ENCODE measurements at regions not wholly inside any gene's neighbourhood (a gene's known extent, or its start where the extent isn't known, plus 50 kb on each side); places are given as distances from the start of the nearest gene placed in this dataset.

DNA sequence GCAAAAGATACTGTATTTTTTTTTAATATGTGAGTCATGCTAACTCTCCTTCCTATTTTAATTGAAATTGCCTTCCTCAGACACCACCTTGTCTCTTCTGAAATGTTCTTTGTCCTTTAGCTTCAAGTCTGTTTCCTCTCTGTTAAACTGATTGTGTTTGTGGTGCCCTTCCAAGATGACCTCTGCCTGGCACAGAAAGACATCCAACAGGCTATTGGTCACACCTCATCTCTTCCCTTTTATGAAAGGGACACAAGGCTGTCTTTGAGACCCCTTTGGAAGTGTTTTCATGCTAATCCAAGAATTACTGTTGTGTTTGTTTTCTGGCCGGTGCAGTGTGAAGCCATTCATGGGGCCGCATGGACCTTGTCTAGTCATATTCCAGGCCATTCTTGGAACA lies 94.0 kb upstream of the PIK3C3 start:
- no peak overlapping the region for H3K4me3 Mint-ChIP-seq
- no peak for DNase-seq
- no peak for ATAC-seq (replicated peaks)
- no peak overlapping the region for H3K27ac Mint-ChIP-seq
- H3K9me3 Mint-ChIP-seq, result no peaks in the 10 kb centered on the region
- H3K36me3 Mint-ChIP-seq, result no peaks in the 10 kb centered on the region
- no peaks in the 10 kb centered on the region for H3K4me1 Mint-ChIP-seq
- peaks cover 0 to 5% of the 10 kb centered on the region in 2 donors for H3K27me3 Mint-ChIP-seq

DNA sequence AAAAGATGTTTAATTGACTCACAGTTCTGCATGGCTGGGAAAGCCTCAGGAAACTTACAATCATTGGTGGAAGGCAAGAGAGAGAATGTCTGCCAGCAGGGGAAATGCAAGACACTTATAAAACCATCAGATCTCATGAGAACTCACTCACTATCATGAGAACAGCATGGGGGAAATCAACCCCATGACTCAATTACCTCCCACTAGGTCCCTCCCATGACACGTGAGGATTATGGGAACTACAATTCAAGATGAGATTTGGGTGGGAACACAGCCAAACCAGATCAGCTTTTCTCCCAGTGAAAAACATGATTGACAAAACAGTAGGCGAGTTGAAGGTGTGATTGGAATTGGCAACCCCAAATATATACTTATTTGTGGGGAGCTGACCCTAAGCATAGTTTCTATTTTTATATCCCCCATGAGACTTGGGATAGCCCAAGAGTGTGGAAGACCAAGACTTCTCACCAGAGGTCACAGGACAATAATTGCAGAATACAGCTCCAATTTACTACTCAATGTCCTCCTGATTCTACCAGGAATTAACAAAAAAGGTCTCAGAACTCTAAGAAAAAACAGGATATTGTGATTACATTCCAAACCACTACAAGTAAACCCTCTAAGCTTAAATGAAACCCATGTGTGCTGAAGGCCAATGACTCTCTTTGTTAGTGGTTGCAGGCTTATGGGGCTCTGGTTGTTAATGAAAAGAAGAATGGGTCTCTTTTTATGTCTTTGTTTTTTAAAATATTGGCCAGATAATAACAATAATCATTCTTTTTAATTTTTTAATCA lies 96.1 kb upstream of the PIK3C3 start:
- DNase-seq (no peak), ATAC-seq (replicated peaks) (no peak)
- Mint-ChIP-seq H3K27ac (no peak overlapping the region), H3K9me3 (no peaks in the 10 kb centered on the region), H3K4me1 (no peaks in the 10 kb centered on the region), H3K36me3 (no peaks in the 10 kb centered on the region), H3K27me3 (peaks cover 5% of the 10 kb centered on the region in 2 donors), H3K4me3 (no peak overlapping the region)

DNA sequence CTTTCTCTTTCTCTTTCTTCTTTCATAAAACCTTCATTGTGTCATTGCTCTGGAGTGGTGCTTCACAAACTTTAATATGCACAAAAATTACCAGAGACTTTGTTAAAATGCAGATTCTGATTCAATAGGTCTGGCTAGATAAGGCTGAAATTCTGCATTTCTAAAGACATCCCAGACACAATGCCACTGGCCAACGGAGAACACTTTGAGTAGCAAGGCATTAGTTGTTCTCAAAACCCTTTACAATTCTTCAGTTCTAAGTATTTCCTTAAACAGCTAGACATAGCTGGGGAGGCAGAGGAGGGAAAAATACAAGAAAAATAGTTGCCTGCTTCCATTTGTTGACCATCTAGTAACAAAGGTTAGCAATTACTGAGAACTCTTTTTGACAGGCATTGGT lies 101.8 kb upstream of the PIK3C3 start:
- H3K9me3 Mint-ChIP-seq, result peaks cover 0 to 1% of the 10 kb centered on the region in 2 donors
- no peaks in the 10 kb centered on the region for H3K4me1 Mint-ChIP-seq

DNA sequence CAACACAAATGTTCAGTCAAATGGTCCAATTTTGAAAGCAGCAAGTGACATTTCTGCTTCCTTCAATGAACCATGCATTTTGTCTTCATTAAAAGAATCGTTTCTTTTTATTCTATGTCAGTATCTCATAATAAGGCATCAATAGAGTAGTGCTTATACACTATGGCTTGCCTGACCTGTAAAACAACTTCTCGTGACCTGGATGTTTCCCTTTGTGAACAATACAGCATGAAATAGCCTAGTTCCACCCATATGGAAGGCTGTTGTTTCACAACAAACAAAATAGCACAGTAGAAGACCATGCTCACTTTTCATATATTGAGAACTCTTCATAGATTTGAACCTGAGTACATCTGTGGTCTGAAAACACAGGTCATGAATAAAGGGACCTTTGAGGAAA lies 104.3 kb upstream of the PIK3C3 start:
- DNase-seq (no peak), ATAC-seq (replicated peaks) (no peak)
- peaks cover 0 to 14% of the 10 kb centered on the region in 2 donors for H3K27me3 Mint-ChIP-seq
- H3K4me3 Mint-ChIP-seq, result no peak overlapping the region
- H3K4me1 Mint-ChIP-seq, result no peaks in the 10 kb centered on the region
- no peak overlapping the region for H3K27ac Mint-ChIP-seq
- peaks cover 0 to 1% of the 10 kb centered on the region in 2 donors for H3K9me3 Mint-ChIP-seq
- no peaks in the 10 kb centered on the region for H3K36me3 Mint-ChIP-seq

More for the DNA sequence above, 101.8 kb upstream of the PIK3C3 start:
- Mint-ChIP-seq H3K27ac (no peak overlapping the region), H3K27me3 (peaks cover 0 to 9% of the 10 kb centered on the region in 2 donors), H3K36me3 (no peaks in the 10 kb centered on the region), H3K4me3 (no peak overlapping the region)
- ATAC-seq (replicated peaks) (no peak), DNase-seq (no peak)

DNA sequence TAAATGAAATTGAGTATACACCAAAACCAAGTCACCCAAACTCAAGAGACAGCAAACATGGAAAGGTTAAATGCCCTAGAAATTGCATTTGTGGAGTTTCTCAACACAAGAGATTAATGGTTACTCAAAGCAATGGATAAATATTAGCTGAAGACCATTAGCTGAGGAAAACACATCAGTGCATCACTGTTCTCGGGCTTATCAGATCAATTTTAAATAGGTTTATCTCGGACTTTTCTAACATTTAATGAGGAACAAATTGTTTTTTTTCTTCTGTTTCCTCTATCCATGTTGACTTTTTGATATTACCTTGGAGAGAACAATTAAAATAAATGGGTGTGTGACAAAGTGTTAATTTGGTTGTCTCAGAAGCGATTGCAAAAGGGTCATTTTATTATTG lies 105.4 kb upstream of the PIK3C3 start:
- H3K4me1 Mint-ChIP-seq, result no peaks in the 10 kb centered on the region
- no peak for DNase-seq

DNA sequence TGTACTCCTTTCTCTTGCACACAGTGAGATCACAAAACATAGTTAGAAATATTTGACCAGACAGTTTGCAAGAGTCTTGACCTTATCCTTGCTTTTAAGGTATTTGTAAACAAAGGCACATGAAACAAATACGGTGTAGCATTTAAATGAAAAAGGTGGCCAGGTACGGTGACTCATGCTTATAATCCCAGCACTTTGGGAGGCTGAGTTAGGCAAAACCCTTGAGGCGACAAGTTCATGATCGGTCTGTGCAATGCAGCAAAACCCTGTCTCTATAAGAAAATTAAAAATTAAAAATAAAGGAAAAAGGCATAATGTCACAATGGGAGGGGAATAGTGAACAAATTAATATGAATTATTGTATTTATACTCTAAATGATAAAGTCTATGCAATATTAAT lies 109.5 kb upstream of the PIK3C3 start:
- Mint-ChIP-seq H3K4me1 (no peaks in the 10 kb centered on the region), H3K27me3 (peaks cover 0 to 5% of the 10 kb centered on the region in 2 donors), H3K4me3 (no peak overlapping the region), H3K36me3 (no peaks in the 10 kb centered on the region), H3K9me3 (no peaks in the 10 kb centered on the region), H3K27ac (no peak overlapping the region)
- DNase-seq, result no peak
- no peak for ATAC-seq (replicated peaks)

More for the DNA sequence above, 105.4 kb upstream of the PIK3C3 start:
- H3K4me3 Mint-ChIP-seq, result no peak overlapping the region
- H3K36me3 Mint-ChIP-seq, result no peaks in the 10 kb centered on the region
- H3K9me3 Mint-ChIP-seq, result peaks cover 0 to 1% of the 10 kb centered on the region in 2 donors
- no peak for ATAC-seq (replicated peaks)
- peaks cover 0 to 9% of the 10 kb centered on the region in 2 donors for H3K27me3 Mint-ChIP-seq
- H3K27ac Mint-ChIP-seq, result no peak overlapping the region

DNA sequence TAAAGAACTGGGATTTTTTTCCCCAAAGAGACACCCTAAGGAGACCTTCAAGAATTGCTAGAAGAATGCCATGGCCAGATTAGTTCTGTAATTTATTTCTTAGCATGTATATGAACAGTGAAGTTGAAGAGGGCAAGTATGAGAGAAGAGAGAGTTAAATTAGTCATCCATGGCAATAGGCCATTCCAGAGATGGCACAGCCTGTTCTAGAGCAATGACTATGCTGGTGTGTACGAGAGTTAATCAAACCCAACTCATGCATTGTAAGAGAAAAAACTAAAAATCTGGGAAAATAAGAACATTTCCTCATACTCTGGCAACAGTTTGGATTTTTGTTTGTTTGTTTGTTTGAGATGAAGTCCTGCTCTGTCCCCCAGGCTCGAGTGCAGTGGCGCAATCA lies 112.1 kb upstream of the PIK3C3 start:
- Mint-ChIP-seq H3K4me1 (no peaks in the 10 kb centered on the region), H3K27ac (no peak overlapping the region), H3K9me3 (no peaks in the 10 kb centered on the region), H3K36me3 (no peaks in the 10 kb centered on the region), H3K27me3 (peaks cover 0 to 5% of the 10 kb centered on the region in 2 donors), H3K4me3 (no peak overlapping the region)
- no peak for ATAC-seq (replicated peaks)
- DNase-seq, result no peak

DNA sequence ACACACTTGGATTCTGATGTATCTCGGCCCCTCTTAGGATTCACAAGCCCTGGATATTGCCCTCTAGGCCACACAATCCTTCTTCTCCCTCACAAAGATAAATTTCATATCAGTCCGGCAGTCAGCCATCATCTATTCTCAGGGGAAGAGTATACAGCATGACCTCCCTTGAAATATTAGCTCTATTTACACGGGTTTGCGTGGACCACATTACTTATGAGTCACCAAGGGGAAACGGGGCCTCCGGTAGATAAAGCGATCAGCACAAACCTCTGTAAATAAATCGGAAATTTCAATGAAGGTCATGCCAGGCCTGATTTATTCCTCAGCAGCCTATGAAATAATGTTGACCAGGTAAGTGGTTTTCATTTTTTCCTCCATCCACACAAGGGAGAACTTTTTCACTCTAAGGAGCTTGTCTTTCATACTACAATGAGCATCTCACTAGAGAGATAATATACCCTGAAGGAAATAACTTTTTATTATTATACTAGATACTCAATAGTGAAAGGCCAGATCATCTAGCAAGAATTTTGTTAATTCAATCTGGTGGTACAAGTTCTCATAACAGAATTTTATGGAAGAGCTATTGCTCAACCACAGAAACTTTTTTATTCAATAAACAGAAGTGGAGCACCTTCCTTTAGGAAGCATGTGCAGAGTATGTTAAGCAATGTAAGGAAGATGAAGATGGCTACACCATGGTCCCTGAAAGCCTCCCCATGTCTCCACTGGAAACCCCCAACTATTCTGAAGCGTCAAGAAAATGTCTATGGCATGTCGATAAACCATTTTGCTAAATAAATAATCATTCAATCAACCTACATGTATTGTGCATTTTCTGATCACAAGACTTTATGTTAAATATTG lies 125.2 kb upstream of the PIK3C3 start:
- H3K36me3 Mint-ChIP-seq, result no peaks in the 10 kb centered on the region
- no peak for DNase-seq
- no peak overlapping the region for H3K27ac Mint-ChIP-seq

DNA sequence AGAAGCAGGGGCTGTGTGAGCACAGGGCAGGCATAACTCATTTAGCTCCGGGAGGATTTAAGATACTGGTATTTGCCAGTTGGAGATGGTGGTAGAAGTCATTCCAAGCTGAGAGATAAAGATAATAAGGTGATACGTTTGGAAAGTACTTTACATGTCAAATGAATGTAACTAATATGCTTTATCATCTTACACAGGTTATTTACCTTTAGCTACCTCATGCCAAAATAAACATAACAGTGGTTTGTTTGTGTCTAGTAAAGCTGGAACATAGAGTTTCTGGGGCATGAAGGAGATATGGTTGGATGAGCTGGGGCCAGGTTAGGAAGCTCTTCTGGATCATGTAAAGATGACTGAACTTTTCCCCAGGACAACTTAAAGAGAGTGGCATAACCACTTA lies 126.9 kb upstream of the PIK3C3 start:
- H3K27ac Mint-ChIP-seq, result no peak overlapping the region
- peaks cover 0 to 6% of the 10 kb centered on the region in 2 donors for H3K9me3 Mint-ChIP-seq
- H3K4me3 Mint-ChIP-seq, result no peak overlapping the region
- ATAC-seq (replicated peaks) (no peak), DNase-seq (no peak)
- no peaks in the 10 kb centered on the region for H3K4me1 Mint-ChIP-seq
- H3K27me3 Mint-ChIP-seq, result peaks cover 0 to 6% of the 10 kb centered on the region in 2 donors
- H3K36me3 Mint-ChIP-seq, result no peaks in the 10 kb centered on the region

More for the DNA sequence above, 125.2 kb upstream of the PIK3C3 start:
- Mint-ChIP-seq H3K4me3 (no peak overlapping the region), H3K27me3 (peaks cover 0 to 6% of the 10 kb centered on the region in 2 donors), H3K4me1 (no peaks in the 10 kb centered on the region), H3K9me3 (peaks cover 0 to 6% of the 10 kb centered on the region in 2 donors)
- no peak for ATAC-seq (replicated peaks)

DNA sequence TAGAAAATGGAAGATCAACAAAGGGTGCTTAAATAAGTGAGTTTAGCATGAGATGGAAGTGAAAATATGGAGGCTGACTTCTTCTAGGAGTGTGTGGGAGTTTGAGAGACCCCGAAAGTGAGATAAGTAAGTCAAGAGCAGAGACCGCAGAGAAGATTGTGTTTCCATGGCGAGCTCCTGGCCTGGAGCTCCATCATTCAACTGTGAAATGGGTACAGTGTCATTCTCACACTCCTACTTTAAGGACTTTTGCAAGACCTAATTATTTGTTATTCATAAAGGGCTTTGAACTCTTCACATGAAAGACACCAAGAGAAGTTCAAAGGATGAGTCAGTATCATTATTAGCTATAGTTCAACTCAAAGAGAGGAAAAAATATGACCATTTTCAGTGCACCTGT lies 134.2 kb upstream of the PIK3C3 start:
- peaks cover 0 to 2% of the 10 kb centered on the region in 2 donors for H3K9me3 Mint-ChIP-seq
- H3K36me3 Mint-ChIP-seq, result no peaks in the 10 kb centered on the region
- ATAC-seq (replicated peaks) (no peak), DNase-seq (no peak)
- H3K27me3 Mint-ChIP-seq, result peaks cover 0 to 5% of the 10 kb centered on the region in 2 donors
- no peak overlapping the region for H3K27ac Mint-ChIP-seq
- no peak overlapping the region for H3K4me3 Mint-ChIP-seq
- no peaks in the 10 kb centered on the region for H3K4me1 Mint-ChIP-seq

DNA sequence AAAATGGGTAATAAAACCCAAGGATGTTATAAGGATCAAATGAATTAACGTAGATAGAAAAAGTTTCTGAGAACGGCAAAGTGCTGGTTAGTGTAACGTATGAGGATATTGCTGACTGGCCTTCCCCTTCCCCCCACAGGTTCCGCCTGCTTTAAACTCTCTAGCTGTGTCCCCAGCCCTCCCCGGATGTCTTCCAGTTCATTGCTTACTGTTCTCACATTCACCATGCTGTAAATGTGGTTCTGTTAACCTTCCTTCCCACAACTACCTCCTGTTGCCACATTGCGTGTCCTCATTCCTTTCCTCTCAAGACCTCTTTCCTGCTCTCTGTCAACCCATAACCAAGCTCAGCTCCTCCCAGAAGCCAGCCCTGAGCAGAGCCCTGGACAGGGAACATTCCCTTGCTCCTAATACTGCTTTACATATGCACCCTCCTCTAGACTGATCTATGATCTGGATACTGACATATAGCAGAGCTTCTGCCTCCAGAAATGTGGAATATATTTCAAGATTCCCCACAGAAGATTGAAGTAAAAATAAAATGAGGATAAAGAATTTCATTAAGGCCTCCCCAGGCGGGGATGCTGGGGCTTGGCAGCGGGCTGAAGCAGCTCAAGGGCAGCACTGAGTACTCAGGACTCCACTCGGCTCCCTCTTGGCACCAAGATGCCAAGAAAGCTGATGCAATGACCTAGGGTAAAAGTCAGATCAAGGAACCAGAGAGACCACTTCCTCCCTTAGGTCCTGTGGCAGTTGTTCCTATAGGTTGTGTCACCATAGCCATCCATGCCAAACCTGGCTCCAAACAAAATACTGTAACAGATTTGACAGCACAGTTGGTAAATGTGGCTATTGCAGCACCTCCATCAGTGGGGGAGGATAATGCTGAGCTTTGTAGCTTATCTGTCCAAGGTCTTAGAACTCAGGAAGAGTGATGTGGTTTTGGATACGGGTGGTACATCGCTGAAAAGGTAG lies 136.4 kb upstream of the PIK3C3 start:
- H3K36me3 Mint-ChIP-seq, result no peaks in the 10 kb centered on the region
- H3K4me3 Mint-ChIP-seq, result no peak overlapping the region
- peaks cover 0 to 5% of the 10 kb centered on the region in 2 donors for H3K27me3 Mint-ChIP-seq
- H3K27ac Mint-ChIP-seq, result no peak overlapping the region
- DNase-seq (no peak), ATAC-seq (replicated peaks) (no peak)
- peaks cover 0 to 2% of the 10 kb centered on the region in 2 donors for H3K9me3 Mint-ChIP-seq
- no peaks in the 10 kb centered on the region for H3K4me1 Mint-ChIP-seq

DNA sequence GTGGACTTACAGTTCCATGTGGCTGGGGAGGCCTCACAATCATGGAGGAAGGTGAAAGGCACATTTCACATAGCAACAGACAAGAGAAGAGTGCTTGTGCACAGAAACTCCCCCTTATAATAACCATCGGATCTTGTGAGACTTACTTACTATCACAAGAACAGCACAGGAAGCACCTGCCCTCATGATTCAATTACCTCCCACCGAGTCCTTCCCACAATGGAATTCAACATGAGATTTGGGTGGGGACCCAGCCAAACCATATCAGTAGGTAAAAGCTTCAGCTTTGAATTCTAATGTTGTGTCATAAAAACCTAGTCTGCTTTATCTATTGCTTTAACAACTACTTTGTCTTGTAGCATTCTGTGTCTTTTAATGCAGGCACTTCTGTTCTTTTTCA lies 140.4 kb upstream of the PIK3C3 start:
- ATAC-seq (replicated peaks), result no peak
- no peak for DNase-seq
- Mint-ChIP-seq H3K27ac (no peak overlapping the region), H3K36me3 (no peaks in the 10 kb centered on the region), H3K9me3 (peaks cover 0 to 4% of the 10 kb centered on the region in 2 donors), H3K4me1 (no peaks in the 10 kb centered on the region), H3K27me3 (peaks cover 0 to 7% of the 10 kb centered on the region in 2 donors), H3K4me3 (no peak overlapping the region)

DNA sequence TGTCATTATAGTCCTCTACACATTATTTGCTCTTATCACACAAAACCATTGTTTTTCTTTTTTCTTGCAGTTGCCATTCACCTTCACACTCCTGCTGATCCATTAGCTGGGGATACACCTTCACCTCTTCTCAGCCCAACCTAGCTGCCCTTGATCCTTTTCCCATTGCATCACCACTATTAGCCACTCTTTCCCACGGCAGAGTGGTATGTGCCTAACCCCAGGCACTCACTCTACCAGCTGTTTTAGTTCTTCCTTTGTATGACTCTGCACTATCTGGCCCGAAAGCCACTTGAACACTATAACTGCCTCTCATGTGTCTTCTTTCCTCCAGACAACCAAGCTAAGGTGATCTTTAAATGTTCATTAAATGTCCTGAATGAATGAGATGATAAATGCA lies 145.4 kb upstream of the PIK3C3 start:
- H3K27ac Mint-ChIP-seq, result no peak overlapping the region
- H3K9me3 Mint-ChIP-seq, result peaks cover 0 to 6% of the 10 kb centered on the region in 2 donors
- H3K4me3 Mint-ChIP-seq, result no peak overlapping the region
- ATAC-seq (replicated peaks), result no peak
- DNase-seq, result no peak
- no peaks in the 10 kb centered on the region for H3K4me1 Mint-ChIP-seq
- H3K27me3 Mint-ChIP-seq, result peaks cover 0 to 5% of the 10 kb centered on the region in 2 donors
- no peaks in the 10 kb centered on the region for H3K36me3 Mint-ChIP-seq

DNA sequence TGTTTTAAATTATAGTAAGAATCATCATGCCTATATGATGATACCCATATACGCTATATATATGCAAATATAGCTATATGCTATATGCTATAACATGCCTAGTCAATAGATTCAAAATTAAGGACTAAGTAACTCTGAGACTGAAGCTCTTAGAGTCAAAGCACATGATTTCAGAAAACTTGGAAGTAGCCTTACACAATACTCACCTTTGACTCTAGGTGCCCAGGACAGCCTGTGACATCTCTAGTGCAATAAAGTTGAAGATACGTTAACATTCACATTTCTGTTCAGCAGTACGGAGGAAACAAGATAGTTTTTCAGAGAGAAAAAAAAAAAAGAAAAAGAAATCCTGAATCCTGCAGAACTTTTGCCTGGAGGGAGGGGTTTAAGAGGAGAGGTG lies 149.7 kb upstream of the PIK3C3 start:
- Mint-ChIP-seq H3K27ac (no peak overlapping the region), H3K36me3 (no peaks in the 10 kb centered on the region), H3K27me3 (peaks cover 0 to 5% of the 10 kb centered on the region in 2 donors), H3K4me1 (no peaks in the 10 kb centered on the region), H3K9me3 (peaks cover 0 to 2% of the 10 kb centered on the region in 2 donors), H3K4me3 (no peak overlapping the region)
- DNase-seq (no peak), ATAC-seq (replicated peaks) (no peak)
